WTC11 (cell line): ENCODE measurements at regions not wholly inside any gene's neighbourhood (a gene's known extent, or its start where the extent isn't known, plus 50 kb on each side); places are given as distances from the start of the nearest gene placed in this dataset.

Source experiments
- ATF3 ChIP-seq: sonication (generic); formaldehyde crosslinking; conservative IDR thresholded peaks from 2 replicates; pipeline ENCODE4 v1.8.1; 2022; ENCODE audit warnings: mild to moderate bottlenecking, missing genetic modification reagents
- CTCF ChIP-seq: fragments of 200-600 bp; IDR thresholded peaks from 2 replicates; pipeline ENCODE4 v1.8.0; 2022; ENCODE audit warnings: antibody characterized with exemption
- EMX1 ChIP-seq: fragments of 250-450 bp; sonication (Bioruptor Pico); IDR thresholded peaks from 2 replicates; pipeline ENCODE4 v1.8.0; 2021; ENCODE audit warnings: mild to moderate bottlenecking
- ZNF425 ChIP-seq: fragments of 250-450 bp; sonication (Bioruptor Pico); conservative IDR thresholded peaks from 2 replicates; pipeline ENCODE4 v1.9.0; 2021; ENCODE audit warnings: mild to moderate bottlenecking

- no peak for TF ChIP-seq CTCF
- no peak for TF ChIP-seq ATF3 (CRISPR knock-in tag)
- no peak for TF ChIP-seq EMX1 (CRISPR knock-in tag)
- no peak for TF ChIP-seq ZNF425 (CRISPR knock-in tag)
Observed at GRCh38 chr1:217331698-217332097, 299.2 kb downstream of the GPATCH2 start.
